Stomach (tissue), 8 donors: ENCODE measurements at regions not wholly inside any gene's neighbourhood (a gene's known extent, or its start where the extent isn't known, plus 50 kb on each side); places are given as distances from the start of the nearest gene placed in this dataset.

Source experiments
- DNase-seq, 2 donors: peaks; one replicate each; pipeline versions ENCODE4 v3.0.0 to v3.0.0-alpha.2; 2013 to 2019
- H3K27ac ChIP-seq, 5 donors: fragments of 200-600 bp in 4 of 5; sonication (generic) in 4 of 5; one replicate each; pipeline ENCODE4 v1.5.1; 2013 to 2019; ENCODE audit warnings: mild to moderate bottlenecking in 1 of 5, moderate library complexity in 1 of 5
- H3K27me3 ChIP-seq, 3 donors: fragments of 200-600 bp; sonication (generic); one replicate each; pipeline ENCODE4 v1.5.1; 2017 to 2019; ENCODE audit warnings: mixed run types in 1 of 3
- H3K36me3 ChIP-seq, 4 donors: fragments of 200-600 bp; sonication (generic); 1 replicate in 3 of 4; 2 replicates in 1 of 4; pipeline ENCODE4 v1.5.1; 2016 to 2019
- H3K4me1 ChIP-seq, 4 donors: fragments of 200-600 bp; sonication (generic); one replicate each; pipeline ENCODE4 v1.5.1; 2016 to 2019
- H3K4me3 ChIP-seq, 4 donors: fragments of 200-600 bp; sonication (generic) in 3 of 4; one replicate each; pipeline ENCODE4 v1.5.1; 2016 to 2019; ENCODE audit warnings: mild to moderate bottlenecking in 1 of 4
- H3K9me3 ChIP-seq, 4 donors: fragments of 200-600 bp; sonication (generic); one replicate each; pipeline ENCODE4 v1.5.1; 2016 to 2019
- CTCF ChIP-seq, 7 experiments: fragments of 450-650 bp in 4 of 7; fragments of 200-600 bp in 3 of 7; sonication (generic) in 3 of 7; IDR thresholded peaks; one replicate each; pipeline ENCODE4 v1.5.1; 2016 to 2019; ENCODE audit warnings: antibody characterized with exemption in 7 of 7, control low read depth in 2 of 7, mild to moderate bottlenecking in 1 of 7
- EP300 ChIP-seq: sonication (generic); formaldehyde crosslinking; IDR thresholded peaks from one replicate; pipeline ENCODE4 v1.6.1; 2017; ENCODE audit warnings: antibody characterized with exemption
- POLR2A ChIP-seq, 4 donors: fragments of 450-650 bp; IDR thresholded peaks; one replicate each; pipeline ENCODE4 v1.6.1; 2016; ENCODE audit warnings: antibody characterized with exemption in 4 of 4, control low read depth in 2 of 4, mild to moderate bottlenecking in 1 of 4, moderate library complexity in 1 of 4
- POLR2AphosphoS5 ChIP-seq, 3 donors: sonication (generic); formaldehyde crosslinking; IDR thresholded peaks; one replicate each; pipeline ENCODE4 v1.6.1; 2016; ENCODE audit warnings: antibody characterized with exemption in 3 of 3
- WGBS, 5 donors: extraction: QIAGEN DNeasy Blood & Tissue Kit in 3 of 5; methylation state at CpG; one replicate each; pipeline versions ENCODE4 v1.1.5 to v1.1.7; 2013 to 2018; 5-methylcytosine and 5-hydroxymethylcytosine counted together
- intact Hi-C: fragments of 100-400 bp; cut with DNase I; formaldehyde crosslinking; loops from one replicate; pipeline ENCODE4 v1.15.1; 2023; ENCODE audit warnings: low total_unique reads
- donor health status: healthy with polysubstance abuse.
- donor health status: Bipolar disorder and iron deficiency.
- donor health status: healthy.

DNA sequence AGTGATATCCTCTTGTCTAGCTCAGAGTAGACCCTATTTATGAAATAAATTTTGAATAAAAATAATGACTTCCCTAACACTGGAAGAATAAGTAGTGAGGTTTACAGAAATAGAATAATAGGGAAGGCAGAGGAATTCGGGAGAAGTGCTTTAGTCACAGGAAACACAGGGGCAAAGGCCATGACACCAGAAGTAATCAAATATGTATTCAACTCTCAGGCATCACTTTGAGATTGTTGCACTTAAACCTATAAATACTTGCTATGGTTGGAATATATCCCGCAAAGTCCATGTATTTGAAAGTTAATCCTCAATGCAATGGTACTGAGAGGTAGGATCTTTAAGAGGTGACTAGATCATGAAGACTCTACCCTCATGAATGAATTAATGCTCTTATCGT is 166.8 kb downstream of the YIPF5 start:
- no peak overlapping the region for H3K27ac ChIP-seq
- no peaks in the 10 kb centered on the region for H3K4me1 ChIP-seq
- intact Hi-C loops: no loop called here
- no peaks in the 10 kb centered on the region for H3K36me3 ChIP-seq
- H3K4me3 ChIP-seq: no peak overlapping the region
- WGBS, 5 donors: 68 to 80% (median 72%) methylated on average over 3 of the region's 3 CpGs
- H3K27me3 ChIP-seq: no peaks in the 10 kb centered on the region
- DNase-seq: no peak
- H3K9me3 ChIP-seq: no peaks in the 10 kb centered on the region
- no peak for TF ChIP-seq POLR2AphosphoS5 (IDR thresholded peaks at IDR 0.05)
- no peak for TF ChIP-seq CTCF (IDR thresholded peaks at IDR 0.05)
- TF ChIP-seq EP300: no peak
- TF ChIP-seq POLR2A (IDR thresholded peaks at IDR 0.05): no peak

- WGBS, 5 donors: 0 to 68% (median 26%) methylated on average over 1 of the region's 1 CpG
- DNase-seq: no peak
- intact Hi-C loops: no loop called here
Measured at GRCh38 chr5:144004146-144004545, 166.3 kb downstream of the YIPF5 start.

GRCh38 chr5:144004751-144005150 is 165.7 kb downstream of the YIPF5 start:
- TF ChIP-seq POLR2AphosphoS5 (IDR thresholded peaks at IDR 0.05): no peak
- TF ChIP-seq CTCF (IDR thresholded peaks at IDR 0.05): no peak
- no peak for TF ChIP-seq POLR2A (IDR thresholded peaks at IDR 0.05)
- no peak for TF ChIP-seq EP300

More at GRCh38 chr5:144004146-144004545, 166.3 kb downstream of the YIPF5 start:
- Histone ChIP-seq H3K27me3 (no peaks in the 10 kb centered on the region), H3K4me1 (no peaks in the 10 kb centered on the region), H3K9me3 (no peaks in the 10 kb centered on the region), H3K36me3 (no peaks in the 10 kb centered on the region), H3K4me3 (no peak overlapping the region), H3K27ac (no peak overlapping the region)
- TF ChIP-seq CTCF (IDR thresholded peaks at IDR 0.05) (no peak), POLR2A (IDR thresholded peaks at IDR 0.05) (no peak), EP300 (no peak), POLR2AphosphoS5 (IDR thresholded peaks at IDR 0.05) (no peak)

GRCh38 chr5:144009116-144009515 is 161.3 kb downstream of the YIPF5 start:
- intact Hi-C loops: no loop called here
- no peak overlapping the region for H3K27ac ChIP-seq
- no peaks in the 10 kb centered on the region for H3K4me1 ChIP-seq
- TF ChIP-seq EP300: no peak
- no peak for TF ChIP-seq POLR2AphosphoS5 (IDR thresholded peaks at IDR 0.05)
- TF ChIP-seq CTCF (IDR thresholded peaks at IDR 0.05): no peak
- TF ChIP-seq POLR2A (IDR thresholded peaks at IDR 0.05): no peak
- H3K36me3 ChIP-seq: no peaks in the 10 kb centered on the region
- H3K9me3 ChIP-seq: peaks cover 0 to 15% (median 7%) of the 10 kb centered on the region in 4 donors
- no peak overlapping the region for H3K4me3 ChIP-seq
- no peak for DNase-seq
- H3K27me3 ChIP-seq: no peaks in the 10 kb centered on the region

More at GRCh38 chr5:144004751-144005150, 165.7 kb downstream of the YIPF5 start:
- H3K4me3 ChIP-seq: no peak overlapping the region
- no peaks in the 10 kb centered on the region for H3K4me1 ChIP-seq
- H3K9me3 ChIP-seq: peaks cover 0 to 2% (median under 1%) of the 10 kb centered on the region in 4 donors
- no peaks in the 10 kb centered on the region for H3K36me3 ChIP-seq
- H3K27me3 ChIP-seq: no peaks in the 10 kb centered on the region
- DNase-seq: no peak
- H3K27ac ChIP-seq: no peak overlapping the region
- 92 to 98% (median 95%) methylated on average over 1 of the region's 1 CpG for WGBS, 5 donors
- intact Hi-C loops: no loop called here
